OCI-LY3 (cell line): ENCODE measurements at regions not wholly inside any gene's neighbourhood (a gene's known extent, or its start where the extent isn't known, plus 50 kb on each side); places are given as distances from the start of the nearest gene placed in this dataset.

Source experiments
- H2AFZ ChIP-seq: fragments of 200-600, 300-600 bp; shearing (Covaris generic); 2 replicates; pipeline ENCODE4 v1.6.0; 2014; ENCODE audit warnings: antibody characterized with exemption, low read depth, low read length
- H3K27ac ChIP-seq: fragments of 200-600, 300-600 bp; sonication (generic); 2 replicates; pipeline ENCODE4 v1.5.1; 2014; ENCODE audit warnings: mild to moderate bottlenecking, low read length, moderate library complexity, mixed read lengths
- H3K27me3 ChIP-seq: fragments of 200-600, 300-600 bp; sonication (generic); 2 replicates; pipeline ENCODE4 v1.6.1; 2014; ENCODE audit warnings: low read depth, low read length, mixed read lengths
- H3K36me3 ChIP-seq: fragments of 200-600, 300-600 bp; sonication (generic); replicated peaks from 2 replicates; pipeline ENCODE3; 2014; ENCODE audit warnings: low read depth, low read length, mixed read lengths
- H3K4me1 ChIP-seq: fragments of 300-600, 200-600 bp; sonication (generic); 2 replicates; pipeline ENCODE4 v1.6.1; 2014; ENCODE audit warnings: low read length, mixed read lengths
- H3K4me2 ChIP-seq: fragments of 200-600, 300-600 bp; sonication (generic); 2 replicates; pipeline ENCODE4 v1.6.1; 2014; ENCODE audit warnings: low read length, mixed read lengths
- H3K4me3 ChIP-seq: fragments of 300-600, 200-600 bp; sonication (generic); 2 replicates; pipeline ENCODE4 v1.5.1; 2014; ENCODE audit warnings: antibody characterized with exemption, mild to moderate bottlenecking, low read length, moderate library complexity
- H3K79me2 ChIP-seq: fragments of 300-600, 200-600 bp; shearing (Covaris generic); 2 replicates; pipeline ENCODE4 v1.6.1; 2014; ENCODE audit warnings: mild to moderate bottlenecking, low read length, mixed read lengths
- H3K9ac ChIP-seq: fragments of 300-600, 200-600 bp; shearing (Covaris generic); 2 replicates; pipeline ENCODE4 v1.6.0; 2014; ENCODE audit warnings: mild to moderate bottlenecking, low read length, moderate library complexity
- H3K9me3 ChIP-seq: fragments of 200-600, 300-600 bp; shearing (Covaris generic); 2 replicates; pipeline ENCODE4 v1.6.1; 2014; ENCODE audit warnings: low read length, mixed read lengths; ENCODE audit not compliant: insufficient read depth
- H4K20me1 ChIP-seq: fragments of 200-600, 300-600 bp; sonication (generic); 2 replicates; pipeline ENCODE4 v1.6.1; 2016; ENCODE audit warnings: low read length, mixed read lengths; ENCODE audit not compliant: insufficient read depth
- CTCF ChIP-seq: fragments of 200-600, 300-600 bp; sonication (generic); IDR thresholded peaks from 2 replicates; pipeline ENCODE4 v1.5.1; 2014; ENCODE audit warnings: antibody characterized with exemption, low read length, low read depth
- EZH2phosphoT487 ChIP-seq: fragments of 200-600 bp; shearing (Covaris generic); IDR thresholded peaks from 2 replicates; pipeline ENCODE4 v1.6.1; 2018; ENCODE audit warnings: antibody characterized with exemption, mixed run types, low read depth

- Histone ChIP-seq H3K27me3 (peaks cover 40% of the 10 kb centered on the region), H3K9ac (no peak overlapping the region), H3K9me3 (no peaks in the 10 kb centered on the region), H3K4me2 (no peak overlapping the region), H3K4me1 (peaks cover 11% of the 10 kb centered on the region), H4K20me1 (no peaks in the 10 kb centered on the region), H2AFZ (no peak overlapping the region), H3K4me3 (no peak overlapping the region), H3K79me2 (no peaks in the 10 kb centered on the region), H3K27ac (no peak overlapping the region), H3K36me3 (no peaks in the 10 kb centered on the region)
- TF ChIP-seq CTCF (no peak), EZH2phosphoT487 (no peak)
These were observed 249.4 kb upstream of the SLC14A2 start for GRCh38 chr18:45365835-45366234.

GRCh38 chr18:45370255-45371010 is 244.8 kb upstream of the SLC14A2 start:
- Histone ChIP-seq H3K4me2 (peak overlapping the region; percentile 31), H4K20me1 (no peaks in the 10 kb centered on the region)
- no peak for TF ChIP-seq EZH2phosphoT487
- TF ChIP-seq CTCF: no peak

GRCh38 chr18:45373286-45373880 is 241.9 kb upstream of the SLC14A2 start:
- Histone ChIP-seq H3K9ac (no peak overlapping the region), H3K4me2 (peak overlapping the region; percentile 47), H3K27me3 (peaks cover 30% of the 10 kb centered on the region), H4K20me1 (no peaks in the 10 kb centered on the region), H3K36me3 (no peaks in the 10 kb centered on the region), H3K27ac (no peak overlapping the region), H3K4me1 (peaks cover 33% of the 10 kb centered on the region), H3K79me2 (no peaks in the 10 kb centered on the region), H2AFZ (no peak overlapping the region), H3K4me3 (no peak overlapping the region), H3K9me3 (no peaks in the 10 kb centered on the region)
- TF ChIP-seq CTCF (no peak), EZH2phosphoT487 (no peak)

More at GRCh38 chr18:45370255-45371010, 244.8 kb upstream of the SLC14A2 start:
- no peak overlapping the region for H3K27ac ChIP-seq
- peaks cover 24% of the 10 kb centered on the region for H3K4me1 ChIP-seq
- H3K9ac ChIP-seq: no peak overlapping the region
- H2AFZ ChIP-seq: no peak overlapping the region
- H3K36me3 ChIP-seq: no peaks in the 10 kb centered on the region
- no peaks in the 10 kb centered on the region for H3K79me2 ChIP-seq
- H3K27me3 ChIP-seq: peaks cover 11% of the 10 kb centered on the region; the same call in 1 of the 2 replicates
- no peak overlapping the region for H3K4me3 ChIP-seq
- H3K9me3 ChIP-seq: no peaks in the 10 kb centered on the region

GRCh38 chr18:45374236-45374635 is 241.0 kb upstream of the SLC14A2 start:
- Histone ChIP-seq H3K27ac (no peak overlapping the region), H3K9me3 (no peaks in the 10 kb centered on the region), H3K4me1 (peaks cover 35% of the 10 kb centered on the region), H3K27me3 (peaks cover 38% of the 10 kb centered on the region), H2AFZ (no peak overlapping the region), H3K4me3 (no peak overlapping the region), H3K4me2 (no peak overlapping the region), H3K79me2 (no peaks in the 10 kb centered on the region), H3K9ac (no peak overlapping the region), H4K20me1 (no peaks in the 10 kb centered on the region), H3K36me3 (no peaks in the 10 kb centered on the region)
- TF ChIP-seq EZH2phosphoT487: no peak
- no peak for TF ChIP-seq CTCF
